H1 (cell line): ENCODE measurements at regions not wholly inside any gene's neighbourhood (a gene's known extent, or its start where the extent isn't known, plus 50 kb on each side); places are given as distances from the start of the nearest gene placed in this dataset.

ENCODE experiments used
- CBX8 ChIP-seq: fragments of 300-800, 300-1000 bp; sonication (generic); IDR thresholded peaks from 2 replicates; pipeline ENCODE4 v1.7.1; 2016; ENCODE audit warnings: low read depth, low read length, borderline replicate concordance
- CHD1 ChIP-seq: IDR thresholded peaks from 2 replicates; pipeline ENCODE4 v1.6.1; 2012; ENCODE audit warnings: low read depth, low read length, improper control_type of control experiment
- CREB1 ChIP-seq: IDR thresholded peaks from 2 replicates; pipeline ENCODE4 v1.6.1; 2012; ENCODE audit warnings: inconsistent platforms
- RXRA ChIP-seq: IDR thresholded peaks from 2 replicates; pipeline ENCODE4 v1.6.1; 2011; ENCODE audit warnings: low read depth, mild to moderate bottlenecking, low read length, moderate library complexity; ENCODE audit not compliant: insufficient read depth
- TF ChIP-seq, protein P1 (sequence below): fragments of 300-600 bp; sonication (generic); IDR thresholded peaks from 2 replicates; pipeline ENCODE4 v1.7.1; 2012; ENCODE audit warnings: low read length, moderate library complexity, mild to moderate bottlenecking, inconsistent platforms; ENCODE audit not compliant: insufficient replicate concordance
- TF ChIP-seq, protein P2 (sequence below): IDR thresholded peaks from 2 replicates; pipeline ENCODE4 v1.6.1; 2012; ENCODE audit warnings: low read length, inconsistent platforms

DNA sequence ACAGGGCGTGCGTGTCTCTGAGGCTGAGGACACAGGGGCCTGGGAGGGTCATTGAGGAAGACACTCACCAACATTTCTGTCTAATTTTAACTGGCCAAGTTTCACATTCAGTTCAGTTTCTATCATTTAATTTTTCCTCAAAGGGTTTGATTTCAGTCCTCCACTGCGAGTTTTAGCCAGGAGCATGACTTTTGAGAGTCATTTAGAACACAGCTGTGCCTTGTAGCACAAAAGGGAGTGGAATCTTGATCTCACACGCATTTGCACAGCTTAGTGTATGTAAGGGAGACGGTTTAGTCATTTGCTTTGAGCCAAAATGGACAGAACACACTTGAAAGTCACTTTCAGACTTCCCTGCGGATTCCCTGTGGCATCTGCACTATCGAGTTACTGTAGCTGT lies 1090.8 kb downstream of the BCL11B start (continued):
- TF ChIP-seq, protein P1, sequence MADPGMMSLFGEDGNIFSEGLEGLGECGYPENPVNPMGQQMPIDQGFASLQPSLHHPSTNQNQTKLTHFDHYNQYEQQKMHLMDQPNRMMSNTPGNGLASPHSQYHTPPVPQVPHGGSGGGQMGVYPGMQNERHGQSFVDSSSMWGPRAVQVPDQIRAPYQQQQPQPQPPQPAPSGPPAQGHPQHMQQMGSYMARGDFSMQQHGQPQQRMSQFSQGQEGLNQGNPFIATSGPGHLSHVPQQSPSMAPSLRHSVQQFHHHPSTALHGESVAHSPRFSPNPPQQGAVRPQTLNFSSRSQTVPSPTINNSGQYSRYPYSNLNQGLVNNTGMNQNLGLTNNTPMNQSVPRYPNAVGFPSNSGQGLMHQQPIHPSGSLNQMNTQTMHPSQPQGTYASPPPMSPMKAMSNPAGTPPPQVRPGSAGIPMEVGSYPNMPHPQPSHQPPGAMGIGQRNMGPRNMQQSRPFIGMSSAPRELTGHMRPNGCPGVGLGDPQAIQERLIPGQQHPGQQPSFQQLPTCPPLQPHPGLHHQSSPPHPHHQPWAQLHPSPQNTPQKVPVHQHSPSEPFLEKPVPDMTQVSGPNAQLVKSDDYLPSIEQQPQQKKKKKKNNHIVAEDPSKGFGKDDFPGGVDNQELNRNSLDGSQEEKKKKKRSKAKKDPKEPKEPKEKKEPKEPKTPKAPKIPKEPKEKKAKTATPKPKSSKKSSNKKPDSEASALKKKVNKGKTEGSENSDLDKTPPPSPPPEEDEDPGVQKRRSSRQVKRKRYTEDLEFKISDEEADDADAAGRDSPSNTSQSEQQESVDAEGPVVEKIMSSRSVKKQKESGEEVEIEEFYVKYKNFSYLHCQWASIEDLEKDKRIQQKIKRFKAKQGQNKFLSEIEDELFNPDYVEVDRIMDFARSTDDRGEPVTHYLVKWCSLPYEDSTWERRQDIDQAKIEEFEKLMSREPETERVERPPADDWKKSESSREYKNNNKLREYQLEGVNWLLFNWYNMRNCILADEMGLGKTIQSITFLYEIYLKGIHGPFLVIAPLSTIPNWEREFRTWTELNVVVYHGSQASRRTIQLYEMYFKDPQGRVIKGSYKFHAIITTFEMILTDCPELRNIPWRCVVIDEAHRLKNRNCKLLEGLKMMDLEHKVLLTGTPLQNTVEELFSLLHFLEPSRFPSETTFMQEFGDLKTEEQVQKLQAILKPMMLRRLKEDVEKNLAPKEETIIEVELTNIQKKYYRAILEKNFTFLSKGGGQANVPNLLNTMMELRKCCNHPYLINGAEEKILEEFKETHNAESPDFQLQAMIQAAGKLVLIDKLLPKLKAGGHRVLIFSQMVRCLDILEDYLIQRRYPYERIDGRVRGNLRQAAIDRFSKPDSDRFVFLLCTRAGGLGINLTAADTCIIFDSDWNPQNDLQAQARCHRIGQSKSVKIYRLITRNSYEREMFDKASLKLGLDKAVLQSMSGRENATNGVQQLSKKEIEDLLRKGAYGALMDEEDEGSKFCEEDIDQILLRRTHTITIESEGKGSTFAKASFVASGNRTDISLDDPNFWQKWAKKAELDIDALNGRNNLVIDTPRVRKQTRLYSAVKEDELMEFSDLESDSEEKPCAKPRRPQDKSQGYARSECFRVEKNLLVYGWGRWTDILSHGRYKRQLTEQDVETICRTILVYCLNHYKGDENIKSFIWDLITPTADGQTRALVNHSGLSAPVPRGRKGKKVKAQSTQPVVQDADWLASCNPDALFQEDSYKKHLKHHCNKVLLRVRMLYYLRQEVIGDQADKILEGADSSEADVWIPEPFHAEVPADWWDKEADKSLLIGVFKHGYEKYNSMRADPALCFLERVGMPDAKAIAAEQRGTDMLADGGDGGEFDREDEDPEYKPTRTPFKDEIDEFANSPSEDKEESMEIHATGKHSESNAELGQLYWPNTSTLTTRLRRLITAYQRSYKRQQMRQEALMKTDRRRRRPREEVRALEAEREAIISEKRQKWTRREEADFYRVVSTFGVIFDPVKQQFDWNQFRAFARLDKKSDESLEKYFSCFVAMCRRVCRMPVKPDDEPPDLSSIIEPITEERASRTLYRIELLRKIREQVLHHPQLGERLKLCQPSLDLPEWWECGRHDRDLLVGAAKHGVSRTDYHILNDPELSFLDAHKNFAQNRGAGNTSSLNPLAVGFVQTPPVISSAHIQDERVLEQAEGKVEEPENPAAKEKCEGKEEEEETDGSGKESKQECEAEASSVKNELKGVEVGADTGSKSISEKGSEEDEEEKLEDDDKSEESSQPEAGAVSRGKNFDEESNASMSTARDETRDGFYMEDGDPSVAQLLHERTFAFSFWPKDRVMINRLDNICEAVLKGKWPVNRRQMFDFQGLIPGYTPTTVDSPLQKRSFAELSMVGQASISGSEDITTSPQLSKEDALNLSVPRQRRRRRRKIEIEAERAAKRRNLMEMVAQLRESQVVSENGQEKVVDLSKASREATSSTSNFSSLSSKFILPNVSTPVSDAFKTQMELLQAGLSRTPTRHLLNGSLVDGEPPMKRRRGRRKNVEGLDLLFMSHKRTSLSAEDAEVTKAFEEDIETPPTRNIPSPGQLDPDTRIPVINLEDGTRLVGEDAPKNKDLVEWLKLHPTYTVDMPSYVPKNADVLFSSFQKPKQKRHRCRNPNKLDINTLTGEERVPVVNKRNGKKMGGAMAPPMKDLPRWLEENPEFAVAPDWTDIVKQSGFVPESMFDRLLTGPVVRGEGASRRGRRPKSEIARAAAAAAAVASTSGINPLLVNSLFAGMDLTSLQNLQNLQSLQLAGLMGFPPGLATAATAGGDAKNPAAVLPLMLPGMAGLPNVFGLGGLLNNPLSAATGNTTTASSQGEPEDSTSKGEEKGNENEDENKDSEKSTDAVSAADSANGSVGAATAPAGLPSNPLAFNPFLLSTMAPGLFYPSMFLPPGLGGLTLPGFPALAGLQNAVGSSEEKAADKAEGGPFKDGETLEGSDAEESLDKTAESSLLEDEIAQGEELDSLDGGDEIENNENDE: no peak
- TF ChIP-seq RXRA (no peak), CHD1 (no peak), CREB1 (no peak), CBX8 (no peak)
- TF ChIP-seq, protein P2, sequence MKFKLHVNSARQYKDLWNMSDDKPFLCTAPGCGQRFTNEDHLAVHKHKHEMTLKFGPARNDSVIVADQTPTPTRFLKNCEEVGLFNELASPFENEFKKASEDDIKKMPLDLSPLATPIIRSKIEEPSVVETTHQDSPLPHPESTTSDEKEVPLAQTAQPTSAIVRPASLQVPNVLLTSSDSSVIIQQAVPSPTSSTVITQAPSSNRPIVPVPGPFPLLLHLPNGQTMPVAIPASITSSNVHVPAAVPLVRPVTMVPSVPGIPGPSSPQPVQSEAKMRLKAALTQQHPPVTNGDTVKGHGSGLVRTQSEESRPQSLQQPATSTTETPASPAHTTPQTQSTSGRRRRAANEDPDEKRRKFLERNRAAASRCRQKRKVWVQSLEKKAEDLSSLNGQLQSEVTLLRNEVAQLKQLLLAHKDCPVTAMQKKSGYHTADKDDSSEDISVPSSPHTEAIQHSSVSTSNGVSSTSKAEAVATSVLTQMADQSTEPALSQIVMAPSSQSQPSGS: no peak
